Ovary (tissue), 7 donors: ENCODE measurements at regions not wholly inside any gene's neighbourhood (a gene's known extent, or its start where the extent isn't known, plus 50 kb on each side); places are given as distances from the start of the nearest gene placed in this dataset.

Experiments used
- DNase-seq, 5 donors: peaks; one replicate each; pipeline ENCODE4 v3.0.0-alpha.2; 2019 to 2020
- H3K27ac ChIP-seq, 2 donors: fragments of 200-600 bp; one replicate each; pipeline versions ENCODE4 v1.5.1 to v1.8.0; 2019 to 2022
- H3K27me3 ChIP-seq: fragments of 200-600 bp; one replicate; pipeline ENCODE4 v1.8.0; 2022
- H3K36me3 ChIP-seq: fragments of 200-600 bp; sonication (generic); one replicate; pipeline ENCODE4 v1.5.1; 2019
- H3K4me1 ChIP-seq: one replicate; pipeline ENCODE4 v1.8.1; 2013; ENCODE audit warnings: mild to moderate bottlenecking, moderate library complexity; ENCODE audit not compliant: insufficient read depth
- H3K4me3 ChIP-seq: fragments of 200-600 bp; sonication (generic); one replicate; pipeline ENCODE4 v1.5.1; 2017
- H3K9me3 ChIP-seq, 2 donors: fragments of 200-600 bp in 1 of 2; sonication (generic) in 1 of 2; one replicate each; pipeline versions ENCODE4 v1.5.1 to v1.8.1; 2013 to 2019; ENCODE audit warnings: mild to moderate bottlenecking in 1 of 2, moderate library complexity in 1 of 2
- EP300 ChIP-seq: sonication (generic); formaldehyde crosslinking; IDR thresholded peaks from one replicate; pipeline ENCODE4 v1.6.1; 2017; ENCODE audit warnings: antibody characterized with exemption
- POLR2A ChIP-seq: fragments of 450-650 bp; IDR thresholded peaks from one replicate; pipeline ENCODE4 v1.6.1; 2017; ENCODE audit warnings: antibody characterized with exemption, mild to moderate bottlenecking, moderate library complexity
- WGBS, 3 donors: extraction: QIAGEN DNeasy Blood & Tissue Kit in 1 of 3; methylation state at CpG; one replicate each; pipeline versions ENCODE4 v1.1.5 to v1.1.7; 2013 to 2017; 5-methylcytosine and 5-hydroxymethylcytosine counted together
- intact Hi-C, 4 donors: fragments of 100-400 bp; cut with DNase I; formaldehyde crosslinking; loops; one replicate each; pipeline versions ENCODE4 v1.11.0 to v1.15.1; 2022 to 2023
- TF ChIP-seq, protein P1 (sequence below), 3 donors: fragments of 450-650 bp in 2 of 3; fragments of 200-600 bp in 1 of 3; IDR thresholded peaks; one replicate each; pipeline versions ENCODE4 v1.5.1 to v1.8.0; 2016 to 2022; ENCODE audit warnings: antibody characterized with exemption in 3 of 3, mild to moderate bottlenecking in 1 of 3
- donor health status: DM: no; HTN: no; CAD: no; lungs with moderate emphysema.
- donor health status: DM: no; HTN: no; CAD: no.
- donor health status: Bipolar disorder and iron deficiency.
- donor health status: DM: no; HTN: no; CAD: no.
- donor health status: DM: yes; HTN: yes; CAD: no.

DNA sequence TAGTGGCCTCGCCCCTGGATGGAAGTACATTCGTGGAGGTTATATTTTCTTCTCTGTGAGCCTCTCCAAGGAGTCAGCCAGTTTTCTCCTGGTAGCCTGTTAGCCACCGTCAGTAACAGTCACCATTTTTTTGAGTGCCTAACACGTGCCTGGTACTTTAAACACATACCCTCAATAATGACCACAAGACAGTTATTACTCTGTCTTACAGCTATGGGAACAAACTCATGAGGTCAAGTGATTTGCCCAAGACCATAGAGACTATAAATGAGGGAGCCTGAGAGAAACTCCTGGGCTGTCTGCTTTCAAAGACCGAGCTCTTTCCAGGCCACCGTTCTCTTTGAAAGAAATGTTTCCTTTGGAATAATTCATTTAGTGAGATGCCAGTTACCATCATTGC lies 90.4 kb downstream of the PALM2AKAP2 start:
- no peak overlapping the region for H3K4me3 ChIP-seq
- peaks cover 3% of the 10 kb centered on the region for H3K4me1 ChIP-seq
- no peak overlapping the region for H3K27ac ChIP-seq
- TF ChIP-seq EP300 (no peak), POLR2A (no peak)
- TF ChIP-seq, protein P1, sequence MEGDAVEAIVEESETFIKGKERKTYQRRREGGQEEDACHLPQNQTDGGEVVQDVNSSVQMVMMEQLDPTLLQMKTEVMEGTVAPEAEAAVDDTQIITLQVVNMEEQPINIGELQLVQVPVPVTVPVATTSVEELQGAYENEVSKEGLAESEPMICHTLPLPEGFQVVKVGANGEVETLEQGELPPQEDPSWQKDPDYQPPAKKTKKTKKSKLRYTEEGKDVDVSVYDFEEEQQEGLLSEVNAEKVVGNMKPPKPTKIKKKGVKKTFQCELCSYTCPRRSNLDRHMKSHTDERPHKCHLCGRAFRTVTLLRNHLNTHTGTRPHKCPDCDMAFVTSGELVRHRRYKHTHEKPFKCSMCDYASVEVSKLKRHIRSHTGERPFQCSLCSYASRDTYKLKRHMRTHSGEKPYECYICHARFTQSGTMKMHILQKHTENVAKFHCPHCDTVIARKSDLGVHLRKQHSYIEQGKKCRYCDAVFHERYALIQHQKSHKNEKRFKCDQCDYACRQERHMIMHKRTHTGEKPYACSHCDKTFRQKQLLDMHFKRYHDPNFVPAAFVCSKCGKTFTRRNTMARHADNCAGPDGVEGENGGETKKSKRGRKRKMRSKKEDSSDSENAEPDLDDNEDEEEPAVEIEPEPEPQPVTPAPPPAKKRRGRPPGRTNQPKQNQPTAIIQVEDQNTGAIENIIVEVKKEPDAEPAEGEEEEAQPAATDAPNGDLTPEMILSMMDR (IDR thresholded peaks at IDR 0.05), result no peak
- 77 to 79% (median 78%) methylated on average over 6 of the region's 6 CpGs for WGBS, 3 donors
- intact Hi-C loops, result no loop called here
- no peaks in the 10 kb centered on the region for H3K9me3 ChIP-seq
- H3K27me3 ChIP-seq, result no peaks in the 10 kb centered on the region
- no peaks in the 10 kb centered on the region for H3K36me3 ChIP-seq
- no peak for DNase-seq

DNA sequence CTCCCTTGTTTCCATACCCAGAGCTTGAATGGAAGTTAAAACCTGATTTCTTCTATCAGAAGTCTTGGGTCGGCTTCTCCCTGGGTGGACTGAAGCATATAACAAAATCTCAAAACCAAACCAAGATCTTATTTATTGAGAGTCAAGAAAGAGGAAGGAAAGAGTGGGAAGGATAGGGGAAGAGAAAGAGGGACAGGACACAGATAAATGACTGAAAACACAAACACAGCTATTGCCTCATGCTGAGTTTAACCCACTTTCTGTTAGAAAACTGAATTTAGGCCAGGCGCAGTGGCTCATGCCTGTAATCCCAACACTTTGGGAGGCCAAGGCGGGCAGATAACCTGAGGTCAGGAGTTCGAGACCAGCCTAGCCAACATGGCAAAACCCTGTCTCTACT lies 92.9 kb downstream of the PALM2AKAP2 start:
- 90 to 98% (median 96%) methylated on average over 4 of the region's 4 CpGs for WGBS, 3 donors
- no peak for TF ChIP-seq POLR2A
- TF ChIP-seq, protein P1 (IDR thresholded peaks at IDR 0.05), result no peak
- no peak for TF ChIP-seq EP300
- Histone ChIP-seq H3K4me3 (no peak overlapping the region), H3K27ac (no peak overlapping the region), H3K27me3 (no peaks in the 10 kb centered on the region), H3K36me3 (no peaks in the 10 kb centered on the region), H3K4me1 (peaks cover 3% of the 10 kb centered on the region), H3K9me3 (no peaks in the 10 kb centered on the region)
- intact Hi-C loops, result no loop called here
- DNase-seq, result no peak

DNA sequence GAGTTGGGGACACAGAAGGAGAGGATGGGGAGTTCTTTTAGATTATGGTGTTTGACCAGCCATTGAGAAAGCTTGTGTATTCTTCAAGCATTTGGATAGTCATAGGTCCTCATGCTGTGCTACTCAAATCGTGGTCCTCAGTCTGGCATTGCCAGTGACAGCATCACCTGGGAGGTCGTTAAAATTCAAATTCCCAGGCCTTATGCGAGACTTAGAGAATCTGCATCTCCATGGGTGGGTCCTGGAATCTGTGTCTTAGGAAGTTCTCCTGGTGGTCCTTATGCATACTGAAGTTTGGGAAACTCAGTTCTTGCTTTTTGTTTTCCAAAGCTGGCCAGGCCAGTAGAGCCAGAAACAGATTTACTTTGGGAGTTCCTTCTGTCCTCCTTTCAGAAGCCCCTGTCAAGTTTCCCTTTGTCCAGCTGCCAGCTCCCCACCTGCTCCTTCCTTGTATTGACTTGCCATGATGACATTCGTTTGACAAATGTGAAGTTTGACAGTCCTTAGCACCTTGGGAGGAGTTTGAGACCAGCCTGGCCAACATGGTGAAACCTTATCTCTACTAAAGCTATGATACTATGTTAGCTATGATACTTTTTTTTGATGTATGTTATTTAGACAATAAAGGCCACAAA lies 95.6 kb downstream of the PALM2AKAP2 start:
- Histone ChIP-seq H3K4me1 (no peaks in the 10 kb centered on the region), H3K36me3 (no peaks in the 10 kb centered on the region), H3K9me3 (no peaks in the 10 kb centered on the region), H3K27me3 (no peaks in the 10 kb centered on the region), H3K27ac (no peak overlapping the region), H3K4me3 (no peak overlapping the region)
- WGBS, 3 donors, result 65 to 74% (median 70%) methylated on average over 4 of the region's 4 CpGs
- DNase-seq, result no peak
- intact Hi-C loops, result no loop called here
- TF ChIP-seq, protein P1 (IDR thresholded peaks at IDR 0.05), result no peak
- TF ChIP-seq EP300, result no peak
- no peak for TF ChIP-seq POLR2A

DNA sequence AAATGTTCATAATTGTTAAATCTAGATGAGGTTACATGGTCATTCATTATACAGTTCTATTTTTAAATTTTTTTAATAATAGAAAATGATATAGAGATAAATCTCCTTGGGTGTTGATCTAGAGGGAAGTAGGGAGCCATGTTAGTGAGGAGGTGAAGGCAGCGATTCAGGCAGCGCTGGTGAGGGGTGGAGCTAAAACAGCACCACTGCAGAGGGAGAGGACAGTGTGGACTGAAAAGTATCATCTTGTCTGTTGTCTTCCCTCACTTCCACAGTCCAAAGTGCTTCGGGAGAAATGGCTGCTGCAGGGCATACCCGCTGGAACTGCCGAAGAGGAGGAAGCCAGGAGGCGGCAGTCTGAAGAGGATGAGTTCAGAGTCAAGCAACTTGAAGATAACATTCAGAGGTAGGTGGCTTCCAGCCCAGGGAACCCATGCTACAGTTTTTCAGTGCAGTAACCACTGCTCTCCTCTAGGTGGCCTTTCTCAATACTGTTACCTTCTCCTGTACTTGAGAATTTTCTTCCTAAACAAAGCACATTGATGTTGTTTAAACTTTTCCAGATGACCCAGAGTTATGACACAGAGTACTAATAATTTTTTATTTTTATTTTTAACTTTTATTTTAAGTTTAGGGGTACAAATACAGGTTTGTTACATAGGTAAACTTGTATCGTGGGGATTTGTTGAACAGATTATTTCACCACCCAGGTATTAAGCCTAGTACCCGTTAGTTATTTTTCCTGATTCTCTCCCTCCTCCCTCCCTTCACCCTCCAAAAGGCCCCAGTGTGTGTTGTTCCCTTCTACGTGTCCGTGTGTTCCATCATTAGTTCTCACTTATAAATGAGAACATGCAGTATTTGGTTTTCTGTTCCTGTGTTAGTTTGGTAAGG lies 100.5 kb downstream of the PALM2AKAP2 start:
- Histone ChIP-seq H3K4me1 (no peaks in the 10 kb centered on the region), H3K4me3 (no peak overlapping the region), H3K27me3 (no peaks in the 10 kb centered on the region), H3K27ac (no peak overlapping the region), H3K9me3 (no peaks in the 10 kb centered on the region), H3K36me3 (no peaks in the 10 kb centered on the region)
- WGBS, 3 donors, result 86 to 90% (median 88%) methylated on average over 10 of the region's 10 CpGs
- no peak for DNase-seq
- TF ChIP-seq, protein P1 (IDR thresholded peaks at IDR 0.05), result no peak
- intact Hi-C loops, result loop anchor here in 1 of 4 donors (10.0 kb wide), 1 partner anchor 306 kb away; no protein-coding TSS in a partner anchor
